ENCODE measurements at regions not wholly inside any gene's neighbourhood (a gene's known extent, or its start where the extent isn't known, plus 50 kb on each side); places are given as distances from the start of the nearest gene placed in this dataset.

DNA sequence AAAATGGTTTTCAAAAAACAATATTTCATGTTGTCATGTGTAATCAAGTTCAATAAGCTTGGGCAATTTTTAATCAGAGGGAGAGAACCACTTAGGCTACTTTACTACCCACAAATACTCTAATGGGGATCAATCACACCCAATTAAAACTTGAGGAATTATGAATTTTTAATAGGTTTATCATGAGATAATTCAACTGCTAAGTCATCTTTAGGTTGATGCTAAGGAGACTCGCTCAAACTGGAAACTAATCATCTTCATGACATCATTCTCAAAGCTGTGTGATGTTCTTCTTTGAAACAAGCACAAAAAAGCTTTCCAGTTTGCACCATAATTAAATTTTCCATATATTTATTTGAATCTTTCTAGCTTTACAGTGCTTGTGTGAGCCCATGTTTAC, 867.5 kb downstream of the MAT2B start:
- H3K36me3 Mint-ChIP-seq (ENCODE audit: low read depth), result no peaks in the 10 kb centered on the region
- no peaks in the 10 kb centered on the region for H3K27me3 Mint-ChIP-seq (ENCODE audit: low read depth)
- H3K4me3 Mint-ChIP-seq, result no peak overlapping the region
- no peaks in the 10 kb centered on the region for H3K4me1 Mint-ChIP-seq (ENCODE audit: low read depth)
- no peaks in the 10 kb centered on the region for H3K9me3 Mint-ChIP-seq
- DNase-seq (ENCODE audit: low spot score), result no peak
- H3K27ac Mint-ChIP-seq, result no peak overlapping the region

GRCh38 chr5:164373876-164374275, 868.5 kb downstream of the MAT2B start:
- no peaks in the 10 kb centered on the region for H3K27me3 Mint-ChIP-seq (ENCODE audit: low read depth)
- H3K9me3 Mint-ChIP-seq, result peaks cover 8% of the 10 kb centered on the region

DNA sequence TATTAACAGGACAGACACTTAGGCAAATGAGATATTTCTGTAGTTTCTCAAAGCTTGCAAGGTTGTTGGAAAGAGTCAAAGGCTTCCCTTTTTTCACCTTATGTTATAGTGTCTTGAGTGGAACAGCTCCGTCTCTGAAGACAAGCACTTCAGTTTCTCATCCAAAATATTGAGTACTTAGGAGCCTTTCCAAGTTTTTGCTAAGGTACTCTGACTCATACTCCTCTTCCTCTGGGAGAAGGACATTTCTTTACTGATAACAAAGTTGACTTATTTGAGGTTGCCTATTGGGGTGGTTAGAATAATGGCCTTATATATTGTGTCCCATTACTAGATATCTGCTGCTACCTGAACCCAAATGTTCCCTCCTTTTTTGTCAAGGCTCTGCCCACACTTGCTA, 869.6 kb downstream of the MAT2B start:
- H3K27me3 Mint-ChIP-seq (ENCODE audit: low read depth), result no peaks in the 10 kb centered on the region
- no peaks in the 10 kb centered on the region for H3K4me1 Mint-ChIP-seq (ENCODE audit: low read depth)
- no peak overlapping the region for H3K4me3 Mint-ChIP-seq
- DNase-seq (ENCODE audit: low spot score), result no peak
- no peaks in the 10 kb centered on the region for H3K36me3 Mint-ChIP-seq (ENCODE audit: low read depth)
- H3K27ac Mint-ChIP-seq, result no peak overlapping the region
- peaks cover 18% of the 10 kb centered on the region for H3K9me3 Mint-ChIP-seq

More at GRCh38 chr5:164373876-164374275, 868.5 kb downstream of the MAT2B start:
- H3K4me1 Mint-ChIP-seq (ENCODE audit: low read depth), result no peaks in the 10 kb centered on the region
- H3K36me3 Mint-ChIP-seq (ENCODE audit: low read depth), result no peaks in the 10 kb centered on the region
- H3K27ac Mint-ChIP-seq, result no peak overlapping the region
- DNase-seq (ENCODE audit: low spot score), result no peak
- H3K4me3 Mint-ChIP-seq, result no peak overlapping the region

- no peaks in the 10 kb centered on the region for H3K27me3 Mint-ChIP-seq (ENCODE audit: low read depth)
- H3K27ac Mint-ChIP-seq, result no peak overlapping the region
These were observed 871.4 kb downstream of the MAT2B start for GRCh38 chr5:164376843-164377242.

GRCh38 chr5:164377746-164378145, 872.3 kb downstream of the MAT2B start:
- Mint-ChIP-seq H3K27ac (no peak overlapping the region), H3K27me3 (ENCODE audit: low read depth) (no peaks in the 10 kb centered on the region), H3K36me3 (ENCODE audit: low read depth) (no peaks in the 10 kb centered on the region), H3K4me3 (no peak overlapping the region), H3K9me3 (peaks cover 27% of the 10 kb centered on the region), H3K4me1 (ENCODE audit: low read depth) (no peaks in the 10 kb centered on the region)
- DNase-seq (ENCODE audit: low spot score), result no peak

More at GRCh38 chr5:164376843-164377242, 871.4 kb downstream of the MAT2B start:
- H3K9me3 Mint-ChIP-seq, result peaks cover 19% of the 10 kb centered on the region
- DNase-seq (ENCODE audit: low spot score), result no peak
- H3K36me3 Mint-ChIP-seq (ENCODE audit: low read depth), result no peaks in the 10 kb centered on the region
- no peaks in the 10 kb centered on the region for H3K4me1 Mint-ChIP-seq (ENCODE audit: low read depth)
- no peak overlapping the region for H3K4me3 Mint-ChIP-seq

- no peak for DNase-seq (ENCODE audit: low spot score)
- Mint-ChIP-seq H3K4me1 (ENCODE audit: low read depth) (no peaks in the 10 kb centered on the region), H3K9me3 (peaks cover 30% of the 10 kb centered on the region), H3K4me3 (no peak overlapping the region), H3K36me3 (ENCODE audit: low read depth) (no peaks in the 10 kb centered on the region), H3K27ac (no peak overlapping the region), H3K27me3 (ENCODE audit: low read depth) (no peaks in the 10 kb centered on the region)
These were observed 878.2 kb downstream of the MAT2B start for GRCh38 chr5:164383662-164384061.

- Mint-ChIP-seq H3K27me3 (ENCODE audit: low read depth) (no peaks in the 10 kb centered on the region), H3K4me1 (ENCODE audit: low read depth) (no peaks in the 10 kb centered on the region)
- DNase-seq (ENCODE audit: low spot score), result no peak
These were observed 887.1 kb downstream of the MAT2B start for GRCh38 chr5:164392531-164392930.

GRCh38 chr5:164394686-164395194, 889.3 kb downstream of the MAT2B start:
- Mint-ChIP-seq H3K4me3 (no peak overlapping the region), H3K27ac (no peak overlapping the region), H3K27me3 (ENCODE audit: low read depth) (no peaks in the 10 kb centered on the region), H3K36me3 (ENCODE audit: low read depth) (no peaks in the 10 kb centered on the region), H3K9me3 (peaks cover 11% of the 10 kb centered on the region), H3K4me1 (ENCODE audit: low read depth) (no peaks in the 10 kb centered on the region)
- no peak for DNase-seq (ENCODE audit: low spot score)

More at GRCh38 chr5:164392531-164392930, 887.1 kb downstream of the MAT2B start:
- Mint-ChIP-seq H3K27ac (no peak overlapping the region), H3K9me3 (peaks cover 8% of the 10 kb centered on the region), H3K36me3 (ENCODE audit: low read depth) (no peaks in the 10 kb centered on the region), H3K4me3 (no peak overlapping the region)

DNA sequence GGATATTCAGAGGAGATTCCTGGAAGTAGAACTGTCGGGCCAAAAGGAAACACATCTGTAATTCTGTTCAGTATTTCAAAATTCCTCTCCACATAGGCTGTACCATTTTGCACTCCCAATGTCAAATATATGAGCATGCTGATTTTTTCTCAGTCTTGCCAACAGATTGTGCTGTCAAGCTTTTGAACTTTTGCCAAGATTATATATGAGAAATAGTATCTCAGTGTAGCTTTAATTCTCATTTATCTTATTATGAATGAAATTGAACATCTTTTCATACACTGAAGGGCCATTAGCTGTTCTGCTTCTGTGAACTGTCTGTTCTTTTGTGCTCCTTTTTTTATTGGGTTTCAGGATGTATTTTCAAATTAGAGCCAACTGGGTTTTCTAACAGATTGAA, 907.1 kb downstream of the MAT2B start:
- Mint-ChIP-seq H3K9me3 (peaks cover 10% of the 10 kb centered on the region), H3K27me3 (ENCODE audit: low read depth) (no peaks in the 10 kb centered on the region), H3K4me3 (no peak overlapping the region), H3K27ac (no peak overlapping the region), H3K4me1 (ENCODE audit: low read depth) (no peaks in the 10 kb centered on the region), H3K36me3 (ENCODE audit: low read depth) (no peaks in the 10 kb centered on the region)
- no peak for DNase-seq (ENCODE audit: low spot score)

GRCh38 chr5:164420161-164420560, 914.7 kb downstream of the MAT2B start:
- H3K36me3 Mint-ChIP-seq (ENCODE audit: low read depth), result no peaks in the 10 kb centered on the region
- H3K9me3 Mint-ChIP-seq, result peaks cover 33% of the 10 kb centered on the region
- DNase-seq (ENCODE audit: low spot score), result no peak
- no peaks in the 10 kb centered on the region for H3K4me1 Mint-ChIP-seq (ENCODE audit: low read depth)
- no peak overlapping the region for H3K4me3 Mint-ChIP-seq
- H3K27me3 Mint-ChIP-seq (ENCODE audit: low read depth), result no peaks in the 10 kb centered on the region
- H3K27ac Mint-ChIP-seq, result no peak overlapping the region

DNA sequence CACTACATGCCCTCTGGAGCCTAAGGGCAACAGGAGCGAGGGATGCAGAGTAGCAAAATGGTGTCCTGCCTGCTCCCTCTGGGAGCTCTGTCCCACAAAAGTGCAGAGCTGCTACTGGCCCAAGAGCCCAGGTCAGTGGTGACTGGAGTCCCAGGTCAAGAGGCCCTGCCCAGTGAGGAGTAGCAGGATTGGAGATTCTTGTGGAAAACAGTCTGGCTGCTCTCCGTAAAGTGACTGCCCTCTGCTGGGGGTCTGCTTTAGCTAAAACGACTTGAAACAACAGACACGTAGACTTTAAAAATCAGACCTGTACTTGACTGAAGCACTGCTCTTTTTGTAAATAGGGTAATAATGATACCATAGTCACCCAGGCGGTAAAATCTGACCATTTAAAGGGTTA, 917.0 kb downstream of the MAT2B start:
- no peaks in the 10 kb centered on the region for H3K27me3 Mint-ChIP-seq (ENCODE audit: low read depth)
- H3K27ac Mint-ChIP-seq, result no peak overlapping the region
- H3K4me1 Mint-ChIP-seq (ENCODE audit: low read depth), result no peaks in the 10 kb centered on the region
- H3K4me3 Mint-ChIP-seq, result no peak overlapping the region
- no peaks in the 10 kb centered on the region for H3K36me3 Mint-ChIP-seq (ENCODE audit: low read depth)
- peaks cover 29% of the 10 kb centered on the region for H3K9me3 Mint-ChIP-seq
- no peak for DNase-seq (ENCODE audit: low spot score)

DNA sequence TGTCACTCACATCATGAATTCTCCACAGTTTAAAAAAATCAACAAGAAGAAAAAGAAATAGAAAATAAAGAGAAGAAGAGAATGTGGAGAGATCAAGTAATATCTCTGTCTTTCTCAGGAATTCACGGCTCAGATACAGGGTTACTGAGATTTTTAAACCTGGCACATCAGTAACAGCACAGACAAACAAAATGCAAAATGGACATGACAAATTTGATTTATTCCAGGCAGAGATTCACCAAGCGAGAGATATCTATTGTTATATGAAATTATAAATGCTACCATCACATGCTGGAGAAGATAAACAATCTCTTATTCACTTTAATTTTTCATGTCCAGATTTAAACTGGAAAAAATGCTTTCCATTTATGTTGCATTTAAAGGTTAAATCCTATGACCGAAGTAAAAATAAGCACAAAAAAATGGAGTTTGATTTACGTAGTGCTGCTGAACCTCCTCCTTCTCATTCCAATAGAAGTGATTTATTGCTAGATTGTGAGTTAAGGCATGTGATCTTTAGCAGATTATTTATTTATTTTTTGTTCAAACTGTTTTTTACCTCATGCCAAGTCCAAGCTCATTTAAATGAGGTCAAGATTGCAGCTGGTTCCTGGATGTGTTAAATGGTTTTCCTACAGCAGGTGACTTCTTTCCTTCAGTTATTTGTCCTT, 926.4 kb downstream of the MAT2B start:
- no peak for DNase-seq (ENCODE audit: low spot score)
- peaks cover 3% of the 10 kb centered on the region for H3K9me3 Mint-ChIP-seq
- no peak overlapping the region for H3K27ac Mint-ChIP-seq
- no peaks in the 10 kb centered on the region for H3K4me1 Mint-ChIP-seq (ENCODE audit: low read depth)
- H3K36me3 Mint-ChIP-seq (ENCODE audit: low read depth), result no peaks in the 10 kb centered on the region
- H3K4me3 Mint-ChIP-seq, result no peak overlapping the region
- H3K27me3 Mint-ChIP-seq (ENCODE audit: low read depth), result no peaks in the 10 kb centered on the region

GRCh38 chr5:164433106-164433870, 927.9 kb downstream of the MAT2B start:
- DNase-seq (ENCODE audit: low spot score), result no peak
- H3K9me3 Mint-ChIP-seq, result peaks cover 9% of the 10 kb centered on the region

DNA sequence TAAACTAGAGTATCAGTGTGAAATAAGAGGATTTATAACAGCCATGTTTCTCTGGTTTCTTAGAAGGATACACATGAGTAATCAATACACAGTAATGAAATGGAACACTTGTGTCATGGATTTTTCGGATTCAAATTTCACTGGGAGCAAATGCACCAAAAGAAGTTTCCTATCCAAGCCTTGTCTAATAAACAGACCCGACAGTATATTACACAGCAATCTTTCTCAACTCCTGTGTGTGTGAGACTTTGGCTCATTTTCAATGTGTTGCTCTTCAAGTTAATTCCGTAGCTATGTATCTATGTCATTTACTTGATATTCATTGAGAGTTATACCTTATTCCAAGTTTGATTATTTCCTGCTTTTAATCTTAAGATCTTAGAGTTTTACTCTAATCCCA, 930.2 kb downstream of the MAT2B start:
- Mint-ChIP-seq H3K4me1 (ENCODE audit: low read depth) (no peaks in the 10 kb centered on the region), H3K9me3 (peaks cover 14% of the 10 kb centered on the region), H3K27me3 (ENCODE audit: low read depth) (no peaks in the 10 kb centered on the region), H3K4me3 (no peak overlapping the region), H3K27ac (no peak overlapping the region), H3K36me3 (ENCODE audit: low read depth) (no peaks in the 10 kb centered on the region)
- DNase-seq (ENCODE audit: low spot score), result no peak

More at GRCh38 chr5:164433106-164433870, 927.9 kb downstream of the MAT2B start:
- Mint-ChIP-seq H3K4me3 (no peak overlapping the region), H3K36me3 (ENCODE audit: low read depth) (no peaks in the 10 kb centered on the region), H3K4me1 (ENCODE audit: low read depth) (no peaks in the 10 kb centered on the region), H3K27me3 (ENCODE audit: low read depth) (no peaks in the 10 kb centered on the region), H3K27ac (no peak overlapping the region)
